ENCODE measurements at regions not wholly inside any gene's neighbourhood (a gene's known extent, or its start where the extent isn't known, plus 50 kb on each side); places are given as distances from the start of the nearest gene placed in this dataset.

DNA sequence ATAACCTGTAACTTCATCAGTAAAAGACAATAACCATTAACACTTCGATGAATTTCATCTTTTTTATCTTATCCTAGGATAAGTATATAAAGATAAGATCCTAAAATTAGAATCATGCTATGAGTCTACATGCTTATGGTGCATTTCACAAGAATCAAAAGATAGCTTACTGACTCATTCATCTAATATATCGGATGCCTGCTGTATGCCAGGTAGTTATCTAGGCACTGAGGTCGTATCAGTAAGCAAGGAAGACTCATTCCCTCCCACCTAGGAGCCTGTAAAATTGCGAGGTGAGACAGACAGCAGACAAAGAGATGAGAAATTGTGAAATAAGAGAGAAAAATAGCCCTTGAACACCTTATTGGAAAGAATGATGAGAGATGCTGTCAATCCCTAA lies 240.6 kb upstream of the ADAMTSL1 start:
- Histone ChIP-seq H3K4me1 (ENCODE audit: insufficient read depth, low read length) (no peaks in the 10 kb centered on the region), H2AFZ (ENCODE audit: low read length) (no peak overlapping the region), H3K4ac (ENCODE audit: low read depth, low read length) (no peak overlapping the region), H2BK20ac (ENCODE audit: low read depth, low read length, poor library complexity, severe bottlenecking) (no peak overlapping the region), H2BK12ac (ENCODE audit: insufficient read length, low read depth, low read length) (no peak overlapping the region), H2AK5ac (ENCODE audit: insufficient read length, low read length) (no peak overlapping the region), H3K23ac (ENCODE audit: insufficient read length, low read depth, low read length) (no peak overlapping the region), H3K9ac (ENCODE audit: extremely low read depth, insufficient read length, low read length) (no peak overlapping the region), H3K27ac (ENCODE audit: insufficient read length, low read depth, low read length) (no peak overlapping the region), H3K14ac (ENCODE audit: insufficient read depth, low read length) (no peak overlapping the region), H3K18ac (ENCODE audit: insufficient read length, low read depth, low read length) (no peak overlapping the region), H2BK5ac (ENCODE audit: insufficient read length, low read length) (no peak overlapping the region), H3K79me2 (ENCODE audit: insufficient read depth, low read length) (no peaks in the 10 kb centered on the region), H4K20me1 (ENCODE audit: control insufficient read depth, insufficient read depth, insufficient read length) (no peaks in the 10 kb centered on the region), H2BK120ac (ENCODE audit: low read depth, low read length, poor library complexity, severe bottlenecking) (no peak overlapping the region), H3K4me2 (ENCODE audit: insufficient read depth, insufficient read length, low read length) (no peak overlapping the region), H4K5ac (ENCODE audit: insufficient read length, low read depth, low read length) (no peak overlapping the region), H3K56ac (ENCODE audit: insufficient read length, low read depth, low read length) (no peak overlapping the region), H4K91ac (ENCODE audit: insufficient read length, low read depth, low read length) (no peak overlapping the region), H3K23me2 (ENCODE audit: insufficient read length, low read depth, low read length, poor library complexity, severe bottlenecking) (no peaks in the 10 kb centered on the region), H2BK15ac (ENCODE audit: low read depth, low read length) (no peak overlapping the region), H3K79me1 (ENCODE audit: insufficient read depth, low read depth, low read length, poor library complexity, severe bottlenecking) (no peaks in the 10 kb centered on the region), H4K8ac (replicated peaks; ENCODE audit: insufficient read length, low read depth, low read length) (no peak overlapping the region), H3K27me3 (ENCODE audit: insufficient read depth, low read length) (no peaks in the 10 kb centered on the region), H3K9me3 (ENCODE audit: control insufficient read depth, low read depth, low read length) (no peaks in the 10 kb centered on the region), H3T11ph (ENCODE audit: low read length) (no peak overlapping the region)
- TF ChIP-seq, protein P1, sequence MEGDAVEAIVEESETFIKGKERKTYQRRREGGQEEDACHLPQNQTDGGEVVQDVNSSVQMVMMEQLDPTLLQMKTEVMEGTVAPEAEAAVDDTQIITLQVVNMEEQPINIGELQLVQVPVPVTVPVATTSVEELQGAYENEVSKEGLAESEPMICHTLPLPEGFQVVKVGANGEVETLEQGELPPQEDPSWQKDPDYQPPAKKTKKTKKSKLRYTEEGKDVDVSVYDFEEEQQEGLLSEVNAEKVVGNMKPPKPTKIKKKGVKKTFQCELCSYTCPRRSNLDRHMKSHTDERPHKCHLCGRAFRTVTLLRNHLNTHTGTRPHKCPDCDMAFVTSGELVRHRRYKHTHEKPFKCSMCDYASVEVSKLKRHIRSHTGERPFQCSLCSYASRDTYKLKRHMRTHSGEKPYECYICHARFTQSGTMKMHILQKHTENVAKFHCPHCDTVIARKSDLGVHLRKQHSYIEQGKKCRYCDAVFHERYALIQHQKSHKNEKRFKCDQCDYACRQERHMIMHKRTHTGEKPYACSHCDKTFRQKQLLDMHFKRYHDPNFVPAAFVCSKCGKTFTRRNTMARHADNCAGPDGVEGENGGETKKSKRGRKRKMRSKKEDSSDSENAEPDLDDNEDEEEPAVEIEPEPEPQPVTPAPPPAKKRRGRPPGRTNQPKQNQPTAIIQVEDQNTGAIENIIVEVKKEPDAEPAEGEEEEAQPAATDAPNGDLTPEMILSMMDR (conservative IDR thresholded peaks at IDR 0.05): no peak
- WGBS (ENCODE audit: extremely low coverage, insufficient read length, low lambda C conversion rate): no CpG with 5 or more reads among the region's 4 CpGs
- Mint-ChIP-seq H3K36me3 (ENCODE audit: insufficient read depth in 1 of 3, low read depth in 3 of 3) (no peaks in the 10 kb centered on the region), H3K27ac (no peak overlapping the region), H3K9me3 (no peaks in the 10 kb centered on the region; a peak in 1 of 5 replicates), H3K27me3 (ENCODE audit: low read depth) (peaks cover 3% of the 10 kb centered on the region; the same call in 1 of the 2 replicates), H3K4me1 (no peaks in the 10 kb centered on the region; a peak in 1 of 4 replicates), H3K4me3 (no peak overlapping the region)
- DNase-seq: no peak
